Sigmoid colon (tissue), 6 donors: ENCODE measurements at regions not wholly inside any gene's neighbourhood (a gene's known extent, or its start where the extent isn't known, plus 50 kb on each side); places are given as distances from the start of the nearest gene placed in this dataset.

Experiments
- DNase-seq: peaks from one replicate; pipeline ENCODE4 v3.0.0-alpha.2; 2019
- H3K27ac ChIP-seq, 4 donors: fragments of 200-600 bp; sonication (generic); one replicate each; pipeline ENCODE4 v1.5.1; 2016 to 2019; ENCODE audit warnings: mild to moderate bottlenecking in 1 of 4
- H3K27me3 ChIP-seq, 3 donors: fragments of 200-600 bp; sonication (generic); one replicate each; pipeline ENCODE4 v1.5.1; 2019; ENCODE audit warnings: mild to moderate bottlenecking in 1 of 3
- H3K36me3 ChIP-seq, 4 donors: fragments of 200-600 bp; sonication (generic); one replicate each; pipeline ENCODE4 v1.5.1; 2016 to 2019
- H3K4me1 ChIP-seq, 4 donors: fragments of 200-600 bp; sonication (generic); one replicate each; pipeline ENCODE4 v1.5.1; 2017 to 2019
- H3K4me3 ChIP-seq, 4 donors: fragments of 200-600 bp; sonication (generic); one replicate each; pipeline ENCODE4 v1.5.1; 2017 to 2019; ENCODE audit warnings: mild to moderate bottlenecking in 2 of 4, moderate library complexity in 1 of 4
- H3K9me3 ChIP-seq, 4 donors: fragments of 200-600 bp in 3 of 4; sonication (generic) in 3 of 4; one replicate each; pipeline versions ENCODE4 v1.5.1 to v1.6.1; 2013 to 2019
- CTCF ChIP-seq, 4 experiments: fragments of 450-650 bp in 3 of 4; fragments of 200-600 bp in 1 of 4; IDR thresholded peaks; one replicate each; pipeline ENCODE4 v1.5.1; 2016 to 2019; ENCODE audit warnings: antibody characterized with exemption in 4 of 4, mild to moderate bottlenecking in 3 of 4, moderate library complexity in 2 of 4
- EP300 ChIP-seq, 4 donors: sonication (generic); formaldehyde crosslinking; IDR thresholded peaks; one replicate each; pipeline ENCODE4 v1.6.1; 2017; ENCODE audit warnings: antibody characterized with exemption in 4 of 4
- POLR2A ChIP-seq, 2 donors: fragments of 450-650 bp; IDR thresholded peaks; one replicate each; pipeline ENCODE4 v1.6.1; 2016; ENCODE audit warnings: antibody characterized with exemption in 2 of 2, mild to moderate bottlenecking in 2 of 2, moderate library complexity in 2 of 2
- POLR2AphosphoS5 ChIP-seq, 4 donors: sonication (generic); formaldehyde crosslinking; IDR thresholded peaks; one replicate each; pipeline ENCODE4 v1.6.1; 2017; ENCODE audit warnings: antibody characterized with exemption in 4 of 4
- WGBS, 2 donors: extraction: QIAGEN DNeasy Blood & Tissue Kit; methylation state at CpG; one replicate each; pipeline ENCODE4 v1.1.7; 2013; 5-methylcytosine and 5-hydroxymethylcytosine counted together
- intact Hi-C: fragments of 100-400 bp; cut with DNase I; formaldehyde crosslinking; loops from one replicate; pipeline ENCODE4 v1.15.1; 2023
- donor health status: healthy with polysubstance abuse.
- donor health status: healthy.

- no peak for DNase-seq
- Histone ChIP-seq H3K27ac (no peak overlapping the region), H3K36me3 (no peaks in the 10 kb centered on the region), H3K9me3 (no peaks in the 10 kb centered on the region), H3K4me3 (no peak overlapping the region), H3K27me3 (no peaks in the 10 kb centered on the region), H3K4me1 (no peaks in the 10 kb centered on the region)
- 11 to 60% methylated on average over 1 of the region's 1 CpG for WGBS, 2 donors
- TF ChIP-seq EP300 (IDR thresholded peaks at IDR 0.05) (no peak), POLR2A (IDR thresholded peaks at IDR 0.05) (no peak), POLR2AphosphoS5 (IDR thresholded peaks at IDR 0.05) (no peak), CTCF (IDR thresholded peaks at IDR 0.05) (no peak)
- intact Hi-C loops = no loop called here
Observed at GRCh38 chr10:121245754-121246153, 352.5 kb downstream of the FGFR2 start.

- no peak for TF ChIP-seq CTCF (IDR thresholded peaks at IDR 0.05)
- no peak for TF ChIP-seq EP300 (IDR thresholded peaks at IDR 0.05)
- TF ChIP-seq POLR2A (IDR thresholded peaks at IDR 0.05) = no peak
- TF ChIP-seq POLR2AphosphoS5 (IDR thresholded peaks at IDR 0.05) = no peak
- Histone ChIP-seq H3K4me3 (no peak overlapping the region), H3K27ac (no peak overlapping the region), H3K9me3 (no peaks in the 10 kb centered on the region), H3K4me1 (no peaks in the 10 kb centered on the region), H3K27me3 (no peaks in the 10 kb centered on the region), H3K36me3 (no peaks in the 10 kb centered on the region)
- intact Hi-C loops = no loop called here
- 67 to 91% methylated on average over 6 of the region's 6 CpGs for WGBS, 2 donors
- no peak for DNase-seq
Observed at GRCh38 chr10:121248266-121248665, 350.0 kb downstream of the FGFR2 start.

- DNase-seq = no peak
- Histone ChIP-seq H3K4me1 (no peaks in the 10 kb centered on the region), H3K27me3 (no peaks in the 10 kb centered on the region), H3K36me3 (no peaks in the 10 kb centered on the region), H3K4me3 (no peak overlapping the region), H3K27ac (no peak overlapping the region), H3K9me3 (no peaks in the 10 kb centered on the region)
- TF ChIP-seq POLR2AphosphoS5 (IDR thresholded peaks at IDR 0.05) = no peak
- TF ChIP-seq CTCF (IDR thresholded peaks at IDR 0.05) = no peak
- no peak for TF ChIP-seq EP300 (IDR thresholded peaks at IDR 0.05)
- TF ChIP-seq POLR2A (IDR thresholded peaks at IDR 0.05) = no peak
- intact Hi-C loops = no loop called here
- WGBS, 2 donors = 94 to 95% methylated on average over 6 of the region's 6 CpGs
Observed at GRCh38 chr10:121250995-121251764, 347.1 kb downstream of the FGFR2 start.

GRCh38 chr10:121252756-121253155 is 345.5 kb downstream of the FGFR2 start:
- intact Hi-C loops = no loop called here

More at GRCh38 chr10:121252756-121253155, 345.5 kb downstream of the FGFR2 start:
- H3K4me1 ChIP-seq = no peaks in the 10 kb centered on the region
- no peak for DNase-seq
- H3K27me3 ChIP-seq = no peaks in the 10 kb centered on the region
- TF ChIP-seq CTCF (IDR thresholded peaks at IDR 0.05) (no peak), POLR2AphosphoS5 (IDR thresholded peaks at IDR 0.05) (no peak), EP300 (IDR thresholded peaks at IDR 0.05) (no peak), POLR2A (IDR thresholded peaks at IDR 0.05) (no peak)
- no peaks in the 10 kb centered on the region for H3K36me3 ChIP-seq
- WGBS, 2 donors = 85 to 86% methylated on average over 2 of the region's 2 CpGs
- H3K9me3 ChIP-seq = no peaks in the 10 kb centered on the region
- no peak overlapping the region for H3K27ac ChIP-seq
- H3K4me3 ChIP-seq = no peak overlapping the region
